Neural progenitor cell (in vitro differentiated cells): ENCODE measurements at regions not wholly inside any gene's neighbourhood (a gene's known extent, or its start where the extent isn't known, plus 50 kb on each side); places are given as distances from the start of the nearest gene placed in this dataset.

Source experiments
- DNase-seq: peaks from one replicate; pipeline ENCODE4 v3.0.0-alpha.2; 2016; ENCODE audit warnings: low spot score
- H2AFZ ChIP-seq: fragments of 200-600 bp; sonication (generic); replicated peaks from 2 replicates; pipeline ENCODE4 v1.6.1; 2016; ENCODE audit warnings: antibody characterized with exemption
- H3F3A ChIP-seq: fragments of 200-600 bp; sonication (generic); 2 replicates; pipeline ENCODE4 v1.6.1; 2016; ENCODE audit warnings: antibody characterized with exemption, low read depth
- H3K27ac ChIP-seq: fragments of 200-600 bp; sonication (generic); 2 replicates; pipeline ENCODE4 v1.5.1; 2016; ENCODE audit warnings: mild to moderate bottlenecking
- H3K27me3 ChIP-seq: fragments of 200-600 bp; sonication (generic); 2 replicates; pipeline ENCODE4 v1.6.1; 2016; ENCODE audit warnings: mild to moderate bottlenecking, moderate library complexity
- H3K36me3 ChIP-seq: fragments of 200-600 bp; sonication (generic); 2 replicates; pipeline ENCODE4 v1.5.1; 2016
- H3K4me1 ChIP-seq: fragments of 200-600 bp; sonication (generic); 2 replicates; pipeline ENCODE4 v1.6.1; 2016; ENCODE audit warnings: mixed run types
- H3K4me2 ChIP-seq: fragments of 200-600 bp; sonication (generic); 2 replicates; pipeline ENCODE4 v1.6.1; 2016
- H3K4me3 ChIP-seq: fragments of 200-600 bp; sonication (generic); 2 replicates; pipeline ENCODE4 v1.5.1; 2016
- H3K79me2 ChIP-seq: fragments of 200-600 bp; sonication (generic); 2 replicates; pipeline ENCODE4 v1.6.1; 2016; ENCODE audit warnings: low read depth
- H3K9ac ChIP-seq: fragments of 200-600 bp; sonication (generic); 2 replicates; pipeline ENCODE4 v1.6.1; 2016
- H3K9me3 ChIP-seq: fragments of 200-600 bp; sonication (generic); 2 replicates; pipeline ENCODE4 v1.5.1; 2016; ENCODE audit warnings: low read depth
- H4K20me1 ChIP-seq: fragments of 200-600 bp; sonication (generic); 2 replicates; pipeline ENCODE4 v1.6.1; 2016; ENCODE audit warnings: low read depth
- H3K27ac Mint-ChIP-seq: 3 replicates; pipeline ENCODE4 v1.8.0; 2021; ENCODE audit warnings: mixed read lengths
- H3K27me3 Mint-ChIP-seq: 2 replicates; pipeline ENCODE4 v1.8.0; 2022; ENCODE audit warnings: low read depth, mild to moderate bottlenecking, inconsistent platforms, moderate library complexity, mixed read lengths; ENCODE audit not compliant: insufficient read depth
- H3K36me3 Mint-ChIP-seq: 3 replicates; pipeline ENCODE4 v1.8.0; 2021; ENCODE audit warnings: mixed read lengths
- H3K4me1 Mint-ChIP-seq: 3 replicates; pipeline ENCODE4 v1.8.0; 2021; ENCODE audit warnings: mixed read lengths
- H3K4me3 Mint-ChIP-seq: 3 replicates; pipeline ENCODE4 v1.8.0; 2021; ENCODE audit warnings: mild to moderate bottlenecking, moderate library complexity, mixed read lengths
- H3K9me3 Mint-ChIP-seq: 3 replicates; pipeline ENCODE4 v1.8.0; 2020; ENCODE audit warnings: mixed read lengths
- CTCF ChIP-seq: fragments of 200-600 bp; sonication (generic); IDR thresholded peaks from 2 replicates; pipeline ENCODE4 v1.5.1; 2017; ENCODE audit warnings: antibody characterized with exemption, mild to moderate bottlenecking
- EZH2 ChIP-seq: fragments of 200-600 bp; sonication (generic); IDR thresholded peaks from 2 replicates; pipeline ENCODE4 v1.6.1; 2017; ENCODE audit warnings: antibody characterized with exemption, mild to moderate bottlenecking, moderate library complexity
- EZH2phosphoT487 ChIP-seq: fragments of 200-600 bp; sonication (generic); IDR thresholded peaks from 2 replicates; pipeline ENCODE4 v1.6.1; 2017; ENCODE audit warnings: antibody characterized with exemption

GRCh38 chr10:47112612-47113011 lies 187.4 kb upstream of the GDF10 start:
- Histone ChIP-seq H3K4me2 (no peak overlapping the region), H3K79me2 (no peaks in the 10 kb centered on the region), H3K27ac (no peak overlapping the region), H3K4me3 (no peak overlapping the region), H4K20me1 (no peaks in the 10 kb centered on the region), H3K9ac (no peak overlapping the region), H3K9me3 (no peaks in the 10 kb centered on the region), H3K27me3 (no peaks in the 10 kb centered on the region), H3K4me1 (no peaks in the 10 kb centered on the region), H2AFZ (no peak overlapping the region), H3F3A (no peaks in the 10 kb centered on the region), H3K36me3 (no peaks in the 10 kb centered on the region)
- TF ChIP-seq CTCF (no peak), EZH2 (no peak), EZH2phosphoT487 (no peak)
- Mint-ChIP-seq H3K9me3 (no peaks in the 10 kb centered on the region), H3K4me3 (no peak overlapping the region), H3K4me1 (peaks cover 3% of the 10 kb centered on the region), H3K27me3 (no peaks in the 10 kb centered on the region), H3K36me3 (no peaks in the 10 kb centered on the region), H3K27ac (no peak overlapping the region)
- DNase-seq, result no peak

GRCh38 chr10:47113907-47114500 lies 186.0 kb upstream of the GDF10 start:
- Histone ChIP-seq H2AFZ (no peak overlapping the region), H3K9ac (no peak overlapping the region), H3K4me2 (no peak overlapping the region), H3K27me3 (no peaks in the 10 kb centered on the region), H3K9me3 (no peaks in the 10 kb centered on the region), H3K27ac (no peak overlapping the region), H3K36me3 (no peaks in the 10 kb centered on the region), H3K4me1 (no peaks in the 10 kb centered on the region), H3F3A (no peaks in the 10 kb centered on the region), H4K20me1 (no peaks in the 10 kb centered on the region), H3K79me2 (no peaks in the 10 kb centered on the region), H3K4me3 (no peak overlapping the region)
- peaks cover 3% of the 10 kb centered on the region for H3K4me1 Mint-ChIP-seq
- no peaks in the 10 kb centered on the region for H3K9me3 Mint-ChIP-seq
- no peaks in the 10 kb centered on the region for H3K36me3 Mint-ChIP-seq
- no peak for TF ChIP-seq EZH2
- no peak for TF ChIP-seq EZH2phosphoT487
- no peak for TF ChIP-seq CTCF
- no peak overlapping the region for H3K4me3 Mint-ChIP-seq
- no peak for DNase-seq
- H3K27ac Mint-ChIP-seq, result no peak overlapping the region
- no peaks in the 10 kb centered on the region for H3K27me3 Mint-ChIP-seq

- Histone ChIP-seq H3K4me1 (no peaks in the 10 kb centered on the region), H2AFZ (no peak overlapping the region), H3K9ac (no peak overlapping the region), H3K4me3 (no peak overlapping the region), H3K79me2 (no peaks in the 10 kb centered on the region), H3K9me3 (no peaks in the 10 kb centered on the region), H3K27me3 (no peaks in the 10 kb centered on the region), H3K4me2 (no peak overlapping the region), H3F3A (no peaks in the 10 kb centered on the region), H3K36me3 (no peaks in the 10 kb centered on the region), H4K20me1 (no peaks in the 10 kb centered on the region), H3K27ac (no peak overlapping the region)
- TF ChIP-seq EZH2, result no peak
- TF ChIP-seq EZH2phosphoT487, result no peak
- TF ChIP-seq CTCF, result no peak
- DNase-seq, result no peak
- Mint-ChIP-seq H3K4me3 (no peak overlapping the region), H3K27ac (no peak overlapping the region), H3K9me3 (no peaks in the 10 kb centered on the region), H3K36me3 (no peaks in the 10 kb centered on the region), H3K27me3 (no peaks in the 10 kb centered on the region), H3K4me1 (peaks cover 3% of the 10 kb centered on the region)
Observed at GRCh38 chr10:47114680-47115186, 185.3 kb upstream of the GDF10 start.
